HG03159 (cell line): ENCODE measurements at regions not wholly inside any gene's neighbourhood (a gene's known extent, or its start where the extent isn't known, plus 50 kb on each side); places are given as distances from the start of the nearest gene placed in this dataset.

Experiments
- ATAC-seq: cut with Tn5 transposase; IDR thresholded peaks from one replicate; pipeline ENCODE4 v1.9.1; 2021; ENCODE audit warnings: mild to moderate bottlenecking, moderate library complexity; ENCODE audit not compliant: unreplicated experiment

- ATAC-seq, result no peak
These were observed 444.9 kb downstream of the LTN1 start for GRCh38 chr21:28547766-28548165.

DNA sequence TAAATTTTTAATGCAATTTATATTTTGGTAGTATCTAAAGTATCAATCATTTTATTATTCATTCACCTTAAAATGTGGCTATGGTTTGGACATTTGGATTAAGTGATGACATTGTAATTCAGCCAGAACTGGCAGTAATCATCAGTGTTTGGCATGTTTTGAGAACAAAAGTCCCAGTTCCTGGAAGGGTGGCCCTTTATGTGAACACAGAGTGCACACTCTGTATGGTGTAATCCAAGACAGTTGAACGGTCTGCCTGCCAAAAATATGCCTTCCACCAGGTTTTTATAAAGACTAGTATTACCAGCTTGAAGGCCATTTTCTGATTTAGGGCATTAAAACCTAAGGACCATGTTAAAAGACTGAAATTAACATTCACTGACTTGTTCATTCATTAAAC lies 448.7 kb downstream of the LTN1 start:
- ATAC-seq, result no peak

GRCh38 chr21:28541371-28542112 lies 451.1 kb downstream of the LTN1 start:
- ATAC-seq, result no peak

GRCh38 chr21:28540514-28540913 lies 452.2 kb downstream of the LTN1 start:
- no peak for ATAC-seq

DNA sequence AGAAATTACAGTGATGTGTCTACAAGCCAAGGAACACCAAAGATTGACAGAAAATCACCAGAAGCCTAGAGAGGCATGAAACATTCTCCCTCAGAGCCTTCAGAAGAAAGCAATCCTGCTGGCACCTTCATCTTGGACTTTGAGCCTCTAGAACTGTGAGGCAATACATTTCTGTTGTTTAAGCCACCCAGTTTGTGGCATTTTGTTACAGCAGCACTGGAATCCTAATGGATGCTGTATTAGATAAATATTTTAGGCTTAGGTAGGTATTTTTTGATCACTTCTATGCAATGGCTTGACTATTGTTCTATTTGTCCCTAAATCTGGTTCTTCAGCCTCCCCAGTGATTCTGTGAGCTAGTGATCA lies 453.1 kb downstream of the LTN1 start:
- no peak for ATAC-seq

- no peak for ATAC-seq
These were observed 453.6 kb downstream of the LTN1 start for GRCh38 chr21:28538987-28539622.

DNA sequence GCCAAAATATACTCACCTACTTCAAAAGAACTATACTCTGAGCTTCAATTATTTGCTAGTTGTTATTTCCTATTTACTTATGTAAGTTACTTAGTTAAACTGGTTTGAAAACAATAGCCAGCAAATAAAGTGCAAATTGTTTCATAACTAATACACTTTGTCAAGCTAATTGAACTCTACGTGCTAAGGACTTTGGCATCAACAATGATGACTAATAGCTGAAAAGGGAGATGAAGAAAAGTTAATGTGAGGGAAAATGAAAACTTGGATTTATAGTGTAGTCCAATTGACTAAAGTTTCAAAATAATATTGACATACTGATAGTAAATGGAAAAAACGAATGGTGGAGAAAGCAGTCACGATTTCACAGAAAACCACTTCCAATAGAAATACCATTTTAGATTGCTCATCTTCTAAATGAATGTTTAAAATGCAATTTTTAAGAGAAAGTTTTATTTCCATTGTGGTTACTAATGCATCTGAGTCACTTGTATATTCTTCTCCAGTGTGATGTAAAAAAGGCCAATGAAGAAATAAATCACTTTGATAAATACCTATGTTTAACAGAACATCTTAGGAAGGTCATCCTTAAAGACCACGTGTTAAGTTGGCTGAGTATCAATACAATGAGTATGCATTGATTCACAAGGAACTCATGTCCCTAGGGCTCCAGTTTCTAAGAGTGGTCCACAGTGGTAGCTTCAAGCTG lies 455.2 kb downstream of the LTN1 start:
- ATAC-seq, result no peak

DNA sequence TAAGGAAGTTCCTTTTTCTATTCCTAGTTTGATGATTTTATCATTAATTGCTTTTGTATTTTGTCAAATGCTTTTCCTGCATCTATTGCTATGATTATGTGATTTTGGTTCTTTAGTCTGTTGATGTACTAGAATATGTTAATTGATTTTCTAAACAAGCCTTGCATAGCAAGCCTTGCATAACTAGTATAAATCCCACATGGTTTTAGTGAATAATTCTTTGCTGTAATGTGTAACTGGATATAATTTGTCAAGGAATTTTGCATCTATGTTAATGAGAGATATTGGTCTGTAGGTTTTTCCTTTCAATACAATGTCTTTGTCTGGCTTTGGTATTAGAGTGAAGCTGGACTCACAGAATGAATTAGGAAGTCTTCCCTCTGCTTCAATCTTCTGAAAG lies 460.2 kb downstream of the LTN1 start:
- ATAC-seq, result no peak

- ATAC-seq, result no peak
These were observed 469.3 kb downstream of the LTN1 start for GRCh38 chr21:28523367-28523766.

DNA sequence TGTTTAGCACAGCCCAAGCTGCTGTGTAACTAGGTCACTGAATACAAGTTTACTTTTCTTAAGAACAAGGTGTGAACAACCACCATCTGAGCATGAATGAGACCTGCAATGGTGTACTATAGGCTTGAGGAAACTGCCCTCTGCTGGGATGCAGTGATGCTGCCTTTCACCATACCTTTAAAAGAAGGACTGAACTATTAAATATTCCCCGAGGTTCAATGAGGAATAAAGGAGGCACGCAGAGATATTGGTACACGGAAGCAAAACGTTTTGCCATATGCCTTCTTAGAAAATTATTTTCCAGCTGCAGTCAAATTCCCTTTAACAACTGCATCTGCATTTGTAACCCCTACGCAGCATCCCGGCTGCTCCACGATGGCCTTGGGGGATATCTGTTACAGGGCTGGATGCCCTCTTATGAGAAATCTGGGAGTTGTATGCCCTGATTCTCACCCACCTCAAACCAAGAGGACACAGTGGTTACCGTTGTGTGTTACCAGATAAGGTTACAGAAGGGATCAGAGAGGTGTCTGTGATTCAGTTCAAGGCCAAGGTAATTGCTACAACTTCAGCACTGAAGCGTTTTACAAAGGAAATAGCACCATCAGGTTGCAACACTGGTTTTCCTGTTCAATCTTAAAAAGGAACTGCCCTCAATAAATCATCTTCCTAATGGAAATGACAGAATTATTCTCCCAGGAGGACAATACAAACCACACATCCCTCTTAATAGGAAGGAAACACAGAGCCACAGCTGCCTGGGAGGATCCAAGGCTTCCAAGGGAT lies 470.5 kb downstream of the LTN1 start:
- no peak for ATAC-seq

DNA sequence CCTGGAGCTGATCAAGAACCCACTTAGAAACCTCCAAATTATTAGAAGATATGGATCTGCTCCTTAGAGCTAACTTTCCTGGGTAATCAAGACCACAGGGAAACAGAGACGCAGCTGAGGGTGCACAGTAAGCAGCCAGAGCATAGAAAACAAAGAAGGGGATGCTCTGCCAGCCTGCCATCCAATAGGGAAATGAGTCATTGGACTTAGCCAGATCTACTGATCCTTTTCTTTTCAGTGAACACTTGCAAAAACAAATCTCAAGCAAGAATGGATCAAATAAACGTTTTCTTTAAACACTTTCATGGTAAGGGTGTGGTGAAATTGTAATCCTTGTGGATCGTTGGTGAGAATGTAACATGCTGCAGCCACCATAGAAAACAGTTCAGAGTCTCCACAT lies 474.0 kb downstream of the LTN1 start:
- no peak for ATAC-seq

DNA sequence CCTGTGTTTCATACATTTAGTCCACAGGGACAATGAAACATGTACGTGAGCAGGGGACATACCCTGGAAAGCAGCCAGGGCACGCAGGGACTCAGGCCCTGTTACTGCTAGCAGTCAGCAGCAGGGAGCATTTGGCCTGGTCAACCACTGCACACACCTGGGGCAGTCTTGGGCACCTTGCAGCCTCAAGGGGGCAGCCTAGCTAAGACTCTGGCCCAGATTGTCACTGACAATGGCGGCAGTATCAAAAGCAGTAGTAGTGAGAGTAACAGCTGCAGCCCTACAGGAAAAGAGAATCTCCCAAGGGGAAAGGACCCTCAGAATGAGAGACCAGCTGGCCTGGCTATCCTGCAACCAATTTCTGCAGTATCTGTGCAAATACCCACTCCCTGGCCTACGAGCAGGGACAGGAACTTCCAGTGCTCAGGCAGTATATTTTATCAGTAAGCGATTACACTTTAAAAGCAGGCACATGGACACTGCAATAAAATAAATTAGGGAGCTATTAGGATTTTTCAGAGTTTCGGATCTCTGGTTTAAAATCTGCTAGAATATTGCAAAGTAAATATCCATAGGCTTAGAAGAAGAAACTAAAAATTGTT lies 475.6 kb downstream of the LTN1 start:
- ATAC-seq, result peak; percentile 99

DNA sequence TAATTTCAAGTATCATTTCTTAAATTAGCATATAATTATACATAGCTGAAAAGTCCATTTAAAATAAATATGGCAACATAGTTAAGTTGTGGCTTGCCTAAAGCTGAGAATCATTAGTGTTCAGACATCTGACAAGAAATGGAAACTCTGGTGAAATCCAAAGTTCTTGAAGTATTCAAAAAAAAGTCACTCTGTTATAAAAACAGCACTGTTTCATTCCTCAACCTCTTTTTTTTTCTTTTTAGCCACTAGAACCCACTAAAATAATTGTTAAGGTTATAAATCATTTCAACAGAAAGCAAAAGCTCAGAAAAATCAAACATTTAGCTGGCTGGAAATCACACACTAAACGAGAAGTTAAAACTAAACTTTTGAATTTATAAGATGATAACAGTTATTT lies 476.7 kb downstream of the LTN1 start:
- no peak for ATAC-seq

DNA sequence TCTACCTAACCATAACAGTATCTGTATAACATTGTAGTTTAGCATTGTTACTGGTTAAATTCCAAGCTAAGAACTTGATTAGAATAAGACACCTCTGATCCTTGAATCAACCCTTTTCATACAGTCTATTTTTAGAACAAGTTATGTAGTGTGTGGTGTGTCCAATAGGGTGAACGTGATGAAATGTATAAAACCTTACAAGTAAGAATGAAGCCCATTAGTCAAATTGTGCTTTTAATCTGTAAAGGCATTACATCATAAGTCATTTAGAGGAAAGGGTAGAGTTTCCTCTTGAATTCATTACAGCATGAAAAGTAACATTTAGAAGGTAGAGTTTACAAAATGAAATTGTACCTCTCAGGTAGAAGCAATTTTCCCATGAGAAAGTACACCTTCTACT lies 479.2 kb downstream of the LTN1 start:
- ATAC-seq, result no peak

GRCh38 chr21:28509031-28509430 lies 483.6 kb downstream of the LTN1 start:
- ATAC-seq, result no peak

GRCh38 chr21:28508126-28508525 lies 484.6 kb downstream of the LTN1 start:
- ATAC-seq, result no peak

DNA sequence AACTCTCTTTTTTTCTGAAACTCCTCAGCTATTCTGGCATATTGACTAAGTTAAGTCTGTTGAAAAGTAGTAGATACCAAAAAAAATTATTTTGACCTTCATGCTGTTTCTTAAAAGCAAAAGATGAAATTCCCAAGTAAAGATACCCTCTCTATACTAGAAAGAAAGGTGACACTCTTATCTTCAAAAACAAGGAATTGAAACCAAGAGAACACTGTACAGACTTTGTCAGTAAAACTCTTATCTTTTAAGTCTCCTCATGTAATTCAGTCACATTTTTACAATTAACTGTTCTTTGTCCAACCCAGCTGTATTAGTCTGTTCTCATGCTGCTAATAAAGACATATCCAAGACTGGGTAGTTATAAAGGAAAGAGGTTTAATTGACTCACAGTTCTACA lies 496.2 kb downstream of the LTN1 start:
- ATAC-seq, result no peak

DNA sequence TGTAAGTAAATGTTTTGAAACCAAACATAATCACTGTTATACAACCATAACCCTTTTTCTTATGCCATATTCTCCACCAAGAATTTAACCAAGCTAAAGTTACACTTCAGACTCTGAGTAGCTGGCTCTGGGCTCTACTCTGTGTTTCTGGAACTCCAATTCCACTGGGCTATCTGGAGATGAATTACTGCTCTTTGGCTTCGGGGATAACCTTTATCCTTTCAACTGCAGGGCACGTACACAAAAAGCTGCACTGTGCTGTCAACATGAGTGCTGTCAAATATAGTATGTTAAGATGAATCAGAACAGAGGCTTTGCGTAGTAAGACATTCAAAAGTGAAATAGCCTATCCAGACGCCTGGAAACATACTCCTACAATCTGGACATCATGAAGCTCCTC lies 500.6 kb downstream of the LTN1 start:
- ATAC-seq, result no peak

DNA sequence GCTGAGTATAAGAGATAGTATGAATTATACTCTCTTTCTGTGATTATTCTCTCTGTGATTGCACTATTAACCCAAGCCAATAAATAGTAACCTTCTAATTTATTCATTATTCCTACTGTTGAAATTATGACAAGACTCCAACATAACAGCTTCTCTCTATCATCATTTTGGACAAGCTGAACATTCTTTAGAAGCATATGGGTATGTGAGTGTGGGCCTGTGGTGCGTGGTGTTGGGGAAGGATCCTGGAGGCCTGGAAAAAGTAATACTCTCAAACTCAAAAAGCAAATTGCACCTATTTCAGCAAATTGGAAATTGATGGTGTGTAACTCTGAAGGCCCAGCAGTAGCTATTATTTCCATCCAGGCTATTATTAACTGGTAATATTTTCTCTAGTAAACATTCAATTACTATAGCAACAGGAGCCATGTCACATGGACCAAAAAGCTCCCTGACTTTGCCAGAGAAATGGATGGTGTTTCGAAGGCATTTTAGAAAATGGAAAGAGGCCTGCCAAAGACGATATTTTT lies 502.8 kb downstream of the LTN1 start:
- ATAC-seq, result no peak

DNA sequence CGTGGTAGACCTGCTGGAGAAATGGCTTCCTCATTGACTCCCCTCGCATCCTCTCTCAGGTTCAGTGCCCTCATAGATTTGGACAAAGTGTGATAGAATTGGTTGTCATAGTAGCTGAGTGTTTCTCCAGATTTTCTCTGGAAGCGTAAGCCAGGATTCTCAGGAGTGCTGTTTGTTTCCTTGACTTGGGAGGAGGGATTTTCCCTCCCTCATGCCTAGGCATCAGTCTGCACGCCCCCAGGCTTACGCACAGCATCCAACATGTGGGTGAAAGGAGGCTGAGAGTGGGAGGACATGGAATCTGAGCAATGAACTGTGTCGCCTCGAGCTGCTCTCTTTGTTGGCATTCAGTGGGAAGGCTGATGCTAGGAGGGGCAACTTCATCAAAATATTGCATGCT lies 503.5 kb downstream of the LTN1 start:
- ATAC-seq, result no peak
